ENCODE measurements at regions not wholly inside any gene's neighbourhood (a gene's known extent, or its start where the extent isn't known, plus 50 kb on each side); places are given as distances from the start of the nearest gene placed in this dataset.

DNA sequence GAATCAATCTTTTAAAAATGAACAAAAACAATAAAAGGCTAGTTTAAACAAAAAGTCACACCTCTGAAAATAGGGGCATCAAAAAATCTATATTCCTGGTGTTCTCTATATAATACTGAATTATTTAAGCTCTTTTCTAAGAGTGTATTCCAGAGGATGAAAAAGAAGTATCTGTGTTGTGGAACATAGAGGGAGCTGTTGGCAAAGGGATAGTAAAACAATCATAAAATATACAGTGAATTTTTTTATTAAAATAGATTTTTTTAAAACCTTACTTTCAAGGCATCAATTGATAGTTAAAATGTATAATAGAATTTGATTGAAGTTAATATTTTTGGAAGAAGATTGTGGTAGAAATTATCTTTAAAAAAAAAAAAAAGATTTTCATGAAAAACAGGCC is 1409.1 kb upstream of the CELF2 start:
- TF ChIP-seq, protein P1, sequence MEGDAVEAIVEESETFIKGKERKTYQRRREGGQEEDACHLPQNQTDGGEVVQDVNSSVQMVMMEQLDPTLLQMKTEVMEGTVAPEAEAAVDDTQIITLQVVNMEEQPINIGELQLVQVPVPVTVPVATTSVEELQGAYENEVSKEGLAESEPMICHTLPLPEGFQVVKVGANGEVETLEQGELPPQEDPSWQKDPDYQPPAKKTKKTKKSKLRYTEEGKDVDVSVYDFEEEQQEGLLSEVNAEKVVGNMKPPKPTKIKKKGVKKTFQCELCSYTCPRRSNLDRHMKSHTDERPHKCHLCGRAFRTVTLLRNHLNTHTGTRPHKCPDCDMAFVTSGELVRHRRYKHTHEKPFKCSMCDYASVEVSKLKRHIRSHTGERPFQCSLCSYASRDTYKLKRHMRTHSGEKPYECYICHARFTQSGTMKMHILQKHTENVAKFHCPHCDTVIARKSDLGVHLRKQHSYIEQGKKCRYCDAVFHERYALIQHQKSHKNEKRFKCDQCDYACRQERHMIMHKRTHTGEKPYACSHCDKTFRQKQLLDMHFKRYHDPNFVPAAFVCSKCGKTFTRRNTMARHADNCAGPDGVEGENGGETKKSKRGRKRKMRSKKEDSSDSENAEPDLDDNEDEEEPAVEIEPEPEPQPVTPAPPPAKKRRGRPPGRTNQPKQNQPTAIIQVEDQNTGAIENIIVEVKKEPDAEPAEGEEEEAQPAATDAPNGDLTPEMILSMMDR (IDR thresholded peaks at IDR 0.05; ENCODE audit: insufficient read depth, low read length), result no peak
- TF ChIP-seq, protein P2, sequence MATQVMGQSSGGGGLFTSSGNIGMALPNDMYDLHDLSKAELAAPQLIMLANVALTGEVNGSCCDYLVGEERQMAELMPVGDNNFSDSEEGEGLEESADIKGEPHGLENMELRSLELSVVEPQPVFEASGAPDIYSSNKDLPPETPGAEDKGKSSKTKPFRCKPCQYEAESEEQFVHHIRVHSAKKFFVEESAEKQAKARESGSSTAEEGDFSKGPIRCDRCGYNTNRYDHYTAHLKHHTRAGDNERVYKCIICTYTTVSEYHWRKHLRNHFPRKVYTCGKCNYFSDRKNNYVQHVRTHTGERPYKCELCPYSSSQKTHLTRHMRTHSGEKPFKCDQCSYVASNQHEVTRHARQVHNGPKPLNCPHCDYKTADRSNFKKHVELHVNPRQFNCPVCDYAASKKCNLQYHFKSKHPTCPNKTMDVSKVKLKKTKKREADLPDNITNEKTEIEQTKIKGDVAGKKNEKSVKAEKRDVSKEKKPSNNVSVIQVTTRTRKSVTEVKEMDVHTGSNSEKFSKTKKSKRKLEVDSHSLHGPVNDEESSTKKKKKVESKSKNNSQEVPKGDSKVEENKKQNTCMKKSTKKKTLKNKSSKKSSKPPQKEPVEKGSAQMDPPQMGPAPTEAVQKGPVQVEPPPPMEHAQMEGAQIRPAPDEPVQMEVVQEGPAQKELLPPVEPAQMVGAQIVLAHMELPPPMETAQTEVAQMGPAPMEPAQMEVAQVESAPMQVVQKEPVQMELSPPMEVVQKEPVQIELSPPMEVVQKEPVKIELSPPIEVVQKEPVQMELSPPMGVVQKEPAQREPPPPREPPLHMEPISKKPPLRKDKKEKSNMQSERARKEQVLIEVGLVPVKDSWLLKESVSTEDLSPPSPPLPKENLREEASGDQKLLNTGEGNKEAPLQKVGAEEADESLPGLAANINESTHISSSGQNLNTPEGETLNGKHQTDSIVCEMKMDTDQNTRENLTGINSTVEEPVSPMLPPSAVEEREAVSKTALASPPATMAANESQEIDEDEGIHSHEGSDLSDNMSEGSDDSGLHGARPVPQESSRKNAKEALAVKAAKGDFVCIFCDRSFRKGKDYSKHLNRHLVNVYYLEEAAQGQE (IDR thresholded peaks at IDR 0.05; ENCODE audit: insufficient replicate concordance, low read depth), result no peak
- no peak for TF ChIP-seq POLR2AphosphoS5 (IDR thresholded peaks at IDR 0.05; ENCODE audit: low read depth)

All from HL-60 (cell line).